Lung (tissue), 11 donors: ENCODE measurements at regions not wholly inside any gene's neighbourhood (a gene's known extent, or its start where the extent isn't known, plus 50 kb on each side); places are given as distances from the start of the nearest gene placed in this dataset.
"Not testable (repeated sequence)": the region's sequence is repeated elsewhere in the genome, so short reads cannot be mapped to it uniquely, and the experiment has no call there.

Experiments used
- ATAC-seq: fragments of 200-7000 bp; cut with Tn5 transposase; one replicate; pipeline ENCODE4 v1.9.1; 2020; ENCODE audit warnings: moderate number of reproducible peaks; ENCODE audit not compliant: insufficient read depth, low FRiP score
- DNase-seq, 3 donors: peaks; one replicate each; pipeline ENCODE4 v3.0.0-alpha.2; 2013 to 2017
- H3K27ac ChIP-seq, 2 donors: one replicate each; pipeline ENCODE4 v1.5.1; 2013; ENCODE audit warnings: mild to moderate bottlenecking in 2 of 2, moderate library complexity in 2 of 2, control low read depth in 1 of 2, inconsistent platforms in 1 of 2, low read depth in 1 of 2, low read length in 1 of 2
- H3K27me3 ChIP-seq, 3 donors: one replicate each; pipeline ENCODE4 v1.5.1; 2013; ENCODE audit warnings: low read length in 2 of 3; ENCODE audit not compliant: control insufficient read depth in 3 of 3, insufficient read depth in 3 of 3
- H3K36me3 ChIP-seq, 4 donors: one replicate each; pipeline ENCODE4 v1.5.1; 2013; ENCODE audit warnings: low read length in 4 of 4, mild to moderate bottlenecking in 1 of 4, moderate library complexity in 1 of 4; ENCODE audit not compliant: control insufficient read depth in 4 of 4, insufficient read depth in 4 of 4
- H3K4me1 ChIP-seq, 5 donors: one replicate each; pipeline ENCODE4 v1.5.1; 2013; ENCODE audit warnings: low read length in 5 of 5, mild to moderate bottlenecking in 2 of 5, moderate library complexity in 1 of 5; ENCODE audit not compliant: control insufficient read depth in 5 of 5, insufficient read depth in 5 of 5
- H3K4me3 ChIP-seq: one replicate; pipeline ENCODE4 v1.5.1; 2013; ENCODE audit warnings: mild to moderate bottlenecking, control low read depth, moderate library complexity
- H3K9ac ChIP-seq, 2 donors: one replicate each; pipeline ENCODE4 v1.5.1; 2013; ENCODE audit warnings: low read length in 2 of 2, control low read depth in 1 of 2; ENCODE audit not compliant: insufficient read depth in 1 of 2
- H3K9me3 ChIP-seq, 4 donors: one replicate each; pipeline ENCODE4 v1.5.1; 2013; ENCODE audit warnings: low read length in 3 of 4, mild to moderate bottlenecking in 1 of 4, moderate library complexity in 1 of 4; ENCODE audit not compliant: control insufficient read depth in 4 of 4, insufficient read depth in 3 of 4
- WGBS, 2 donors: extraction: QIAGEN DNeasy Blood & Tissue Kit; methylation state at CpG; one replicate each; pipeline ENCODE4 v1.1.7; 2013; 5-methylcytosine and 5-hydroxymethylcytosine counted together
- TF ChIP-seq, protein P1 (sequence below): IDR thresholded peaks from 2 replicates; pipeline ENCODE4 v1.5.1; 2012; ENCODE audit warnings: mild to moderate bottlenecking; ENCODE audit errors: control extremely low read depth, extremely low read depth
- donor health status: control.
- donor health status: control.
- donor health status: Bipolar disorder and iron deficiency.
- donor health status: healthy.
- donor health status: DM: yes; HTN: yes; CAD: no.

DNA sequence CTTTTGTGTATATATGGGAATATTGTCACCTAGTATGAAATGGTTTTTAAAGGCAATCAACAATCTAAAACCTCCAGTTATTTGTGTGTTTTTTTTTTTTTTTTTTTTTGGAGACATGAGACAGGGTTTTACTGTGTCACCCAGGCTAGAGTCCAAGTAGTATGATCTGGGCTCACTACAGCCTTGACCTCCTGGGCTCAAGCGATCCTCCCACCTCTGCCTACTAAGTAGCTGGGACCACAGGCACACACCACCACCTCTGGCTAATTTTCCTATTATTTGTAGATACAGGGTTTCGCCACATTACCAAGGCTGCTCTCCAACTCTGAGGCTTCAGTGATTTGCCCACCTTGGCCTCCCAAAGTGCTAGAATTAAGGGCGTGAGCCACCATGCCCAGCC is 349.9 kb downstream of the UTRN start:
- no peak overlapping the region for H3K9ac ChIP-seq
- H3K9me3 ChIP-seq = no peaks in the 10 kb centered on the region
- 98 to 99% methylated on average over 3 of the region's 3 CpGs for WGBS, 2 donors
- TF ChIP-seq, protein P1, sequence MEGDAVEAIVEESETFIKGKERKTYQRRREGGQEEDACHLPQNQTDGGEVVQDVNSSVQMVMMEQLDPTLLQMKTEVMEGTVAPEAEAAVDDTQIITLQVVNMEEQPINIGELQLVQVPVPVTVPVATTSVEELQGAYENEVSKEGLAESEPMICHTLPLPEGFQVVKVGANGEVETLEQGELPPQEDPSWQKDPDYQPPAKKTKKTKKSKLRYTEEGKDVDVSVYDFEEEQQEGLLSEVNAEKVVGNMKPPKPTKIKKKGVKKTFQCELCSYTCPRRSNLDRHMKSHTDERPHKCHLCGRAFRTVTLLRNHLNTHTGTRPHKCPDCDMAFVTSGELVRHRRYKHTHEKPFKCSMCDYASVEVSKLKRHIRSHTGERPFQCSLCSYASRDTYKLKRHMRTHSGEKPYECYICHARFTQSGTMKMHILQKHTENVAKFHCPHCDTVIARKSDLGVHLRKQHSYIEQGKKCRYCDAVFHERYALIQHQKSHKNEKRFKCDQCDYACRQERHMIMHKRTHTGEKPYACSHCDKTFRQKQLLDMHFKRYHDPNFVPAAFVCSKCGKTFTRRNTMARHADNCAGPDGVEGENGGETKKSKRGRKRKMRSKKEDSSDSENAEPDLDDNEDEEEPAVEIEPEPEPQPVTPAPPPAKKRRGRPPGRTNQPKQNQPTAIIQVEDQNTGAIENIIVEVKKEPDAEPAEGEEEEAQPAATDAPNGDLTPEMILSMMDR = no peak
- H3K36me3 ChIP-seq = no peaks in the 10 kb centered on the region
- no peaks in the 10 kb centered on the region for H3K27me3 ChIP-seq
- no peak overlapping the region for H3K27ac ChIP-seq
- no peak for ATAC-seq
- no peak overlapping the region for H3K4me3 ChIP-seq
- no peak for DNase-seq
- H3K4me1 ChIP-seq = peaks cover 0 to 18% (median 4%) of the 10 kb centered on the region in 5 donors

GRCh38 chr6:144636025-144636424 is 350.9 kb downstream of the UTRN start:
- H3K36me3 ChIP-seq, H3K27me3 ChIP-seq, DNase-seq, H3K27ac ChIP-seq, H3K4me3 ChIP-seq, H3K9me3 ChIP-seq, ATAC-seq, H3K9ac ChIP-seq: not testable (repeated sequence)
- peaks cover 0 to 16% (median 7%) of the 10 kb centered on the region in 5 donors for H3K4me1 ChIP-seq
- 98% methylated on average over 3 of the region's 3 CpGs for WGBS, 2 donors

DNA sequence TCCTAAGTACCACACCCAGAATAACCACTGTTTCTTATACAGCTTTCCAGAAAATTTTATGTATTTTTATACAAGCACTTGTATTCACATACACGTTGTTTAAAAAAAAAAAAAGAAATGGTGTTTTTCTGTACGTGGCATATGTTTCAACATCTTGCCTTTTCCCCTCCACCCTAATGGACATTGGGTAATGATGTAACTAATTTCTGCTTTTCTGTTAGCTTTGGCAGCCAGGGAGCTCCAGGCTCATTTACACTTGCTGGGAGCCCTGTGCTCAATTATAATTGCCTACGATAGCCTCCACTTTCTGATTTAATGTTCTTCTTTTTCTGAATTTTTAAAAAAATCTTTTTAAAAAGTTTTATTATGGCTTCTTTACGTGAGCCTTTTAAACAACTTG is 352.4 kb downstream of the UTRN start:
- DNase-seq (peak in 1 of 3 donors; percentile 35), ATAC-seq (peak; percentile 53)
- whole genome bisulfite sequencing, 2 donors = 45 to 67% methylated on average over 4 of the region's 4 CpGs
- Histone ChIP-seq H3K9me3 (no peaks in the 10 kb centered on the region), H3K4me1 (peaks cover 0 to 18% (median 7%) of the 10 kb centered on the region in 5 donors), H3K36me3 (no peaks in the 10 kb centered on the region), H3K9ac (no peak overlapping the region), H3K27ac (no peak overlapping the region), H3K27me3 (no peaks in the 10 kb centered on the region), H3K4me3 (no peak overlapping the region)
- TF ChIP-seq, protein P1 = no peak

- ATAC-seq (no peak), DNase-seq (peak in 2 of 3 donors; percentile 14 to 25)
- TF ChIP-seq, protein P1 = no peak
- Histone ChIP-seq H3K27ac (no peak overlapping the region), H3K9ac (no peak overlapping the region), H3K27me3 (no peaks in the 10 kb centered on the region), H3K4me3 (no peak overlapping the region), H3K9me3 (no peaks in the 10 kb centered on the region), H3K36me3 (no peaks in the 10 kb centered on the region), H3K4me1 (peaks cover 0 to 18% (median 7%) of the 10 kb centered on the region in 5 donors)
- 75 to 86% methylated on average over 1 of the region's 1 CpG for WGBS, 2 donors
Measured at GRCh38 chr6:144639654-144640053, 354.5 kb downstream of the UTRN start.
